LNCAP (cell line): ENCODE measurements at regions not wholly inside any gene's neighbourhood (a gene's known extent, or its start where the extent isn't known, plus 50 kb on each side); places are given as distances from the start of the nearest gene placed in this dataset.

Source experiments
- CTCF ChIP-seq: fragments of 450-650 bp; IDR thresholded peaks from 2 replicates; pipeline ENCODE4 v1.5.1; 2017; ENCODE audit warnings: mild to moderate bottlenecking

- no peak for TF ChIP-seq CTCF
Measured at GRCh38 chr4:149955780-149956390, 122.4 kb upstream of the DCLK2 start.

GRCh38 chr4:149956678-149957077 lies 121.6 kb upstream of the DCLK2 start:
- TF ChIP-seq CTCF, result no peak

GRCh38 chr4:149961876-149962597 lies 116.2 kb upstream of the DCLK2 start:
- no peak for TF ChIP-seq CTCF

GRCh38 chr4:149964001-149964796 lies 114.0 kb upstream of the DCLK2 start:
- TF ChIP-seq CTCF, result no peak

GRCh38 chr4:149965206-149965605 lies 113.0 kb upstream of the DCLK2 start:
- TF ChIP-seq CTCF, result no peak

- no peak for TF ChIP-seq CTCF
Measured at GRCh38 chr4:149972407-149972806, 105.8 kb upstream of the DCLK2 start.

GRCh38 chr4:149973181-149973580 lies 105.1 kb upstream of the DCLK2 start:
- TF ChIP-seq CTCF, result no peak
